NB4 (cell line): ENCODE measurements at regions not wholly inside any gene's neighbourhood (a gene's known extent, or its start where the extent isn't known, plus 50 kb on each side); places are given as distances from the start of the nearest gene placed in this dataset.

ENCODE experiments used
- CTCF ChIP-seq: IDR thresholded peaks from one replicate; pipeline ENCODE4 v1.5.1; 2012; ENCODE audit warnings: low read depth, low read length
- MAX ChIP-seq: IDR thresholded peaks from 2 replicates; pipeline ENCODE4 v1.6.1; 2011; ENCODE audit warnings: low read depth, low read length
- MYC ChIP-seq: IDR thresholded peaks from 2 replicates; pipeline ENCODE4 v1.6.1; 2011; ENCODE audit warnings: low read depth, low read length
- POLR2A ChIP-seq: IDR thresholded peaks from 2 replicates; pipeline ENCODE4 v1.6.1; 2011; ENCODE audit warnings: mild to moderate bottlenecking; ENCODE audit not compliant: insufficient read length; ENCODE audit errors: extremely low read depth

GRCh38 chr7:65796205-65796604 is 76.7 kb upstream of the VKORC1L1 start:
- TF ChIP-seq CTCF, result no peak
- no peak for TF ChIP-seq POLR2A
- TF ChIP-seq MYC, result no peak
- no peak for TF ChIP-seq MAX
